ENCODE measurements at regions not wholly inside any gene's neighbourhood (a gene's known extent, or its start where the extent isn't known, plus 50 kb on each side); places are given as distances from the start of the nearest gene placed in this dataset.

GRCh38 chr9:119509291-119509905, 140.2 kb upstream of the BRINP1 start:
- no peak for DNase-seq
- H3K27me3 ChIP-seq = no peaks in the 10 kb centered on the region
- TF ChIP-seq, protein P1, sequence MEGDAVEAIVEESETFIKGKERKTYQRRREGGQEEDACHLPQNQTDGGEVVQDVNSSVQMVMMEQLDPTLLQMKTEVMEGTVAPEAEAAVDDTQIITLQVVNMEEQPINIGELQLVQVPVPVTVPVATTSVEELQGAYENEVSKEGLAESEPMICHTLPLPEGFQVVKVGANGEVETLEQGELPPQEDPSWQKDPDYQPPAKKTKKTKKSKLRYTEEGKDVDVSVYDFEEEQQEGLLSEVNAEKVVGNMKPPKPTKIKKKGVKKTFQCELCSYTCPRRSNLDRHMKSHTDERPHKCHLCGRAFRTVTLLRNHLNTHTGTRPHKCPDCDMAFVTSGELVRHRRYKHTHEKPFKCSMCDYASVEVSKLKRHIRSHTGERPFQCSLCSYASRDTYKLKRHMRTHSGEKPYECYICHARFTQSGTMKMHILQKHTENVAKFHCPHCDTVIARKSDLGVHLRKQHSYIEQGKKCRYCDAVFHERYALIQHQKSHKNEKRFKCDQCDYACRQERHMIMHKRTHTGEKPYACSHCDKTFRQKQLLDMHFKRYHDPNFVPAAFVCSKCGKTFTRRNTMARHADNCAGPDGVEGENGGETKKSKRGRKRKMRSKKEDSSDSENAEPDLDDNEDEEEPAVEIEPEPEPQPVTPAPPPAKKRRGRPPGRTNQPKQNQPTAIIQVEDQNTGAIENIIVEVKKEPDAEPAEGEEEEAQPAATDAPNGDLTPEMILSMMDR (IDR thresholded peaks at IDR 0.05; ENCODE audit: low read depth, low read length) = no peak
- H3K36me3 ChIP-seq = no peaks in the 10 kb centered on the region
- no peaks in the 10 kb centered on the region for H3K4me1 ChIP-seq
- H3K4me3 ChIP-seq (ENCODE audit: low read depth, low read length) = no peak overlapping the region
- no peaks in the 10 kb centered on the region for H3K9me3 ChIP-seq

GRCh38 chr9:119501374-119501773, 132.1 kb upstream of the BRINP1 start:
- DNase-seq = no peak
- H3K4me1 ChIP-seq = no peaks in the 10 kb centered on the region

GRCh38 chr9:119500072-119500771, 131.0 kb upstream of the BRINP1 start:
- Histone ChIP-seq H3K4me3 (ENCODE audit: low read depth, low read length) (no peak overlapping the region), H3K36me3 (no peaks in the 10 kb centered on the region)
- no peak for DNase-seq

More at GRCh38 chr9:119501374-119501773, 132.1 kb upstream of the BRINP1 start:
- H3K4me3 ChIP-seq (ENCODE audit: low read depth, low read length) = no peak overlapping the region
- no peaks in the 10 kb centered on the region for H3K9me3 ChIP-seq
- TF ChIP-seq, protein P1 (IDR thresholded peaks at IDR 0.05; ENCODE audit: low read depth, low read length) = no peak
- no peaks in the 10 kb centered on the region for H3K36me3 ChIP-seq
- no peaks in the 10 kb centered on the region for H3K27me3 ChIP-seq

GRCh38 chr9:119487118-119487827, 118.0 kb upstream of the BRINP1 start:
- H3K4me1 ChIP-seq = no peaks in the 10 kb centered on the region
- H3K36me3 ChIP-seq = no peaks in the 10 kb centered on the region
- H3K9me3 ChIP-seq = no peaks in the 10 kb centered on the region
- no peak for DNase-seq
- TF ChIP-seq, protein P1 (IDR thresholded peaks at IDR 0.05; ENCODE audit: low read depth, low read length) = no peak
- no peak overlapping the region for H3K4me3 ChIP-seq (ENCODE audit: low read depth, low read length)
- H3K27me3 ChIP-seq = no peaks in the 10 kb centered on the region

More at GRCh38 chr9:119500072-119500771, 131.0 kb upstream of the BRINP1 start:
- Histone ChIP-seq H3K27me3 (no peaks in the 10 kb centered on the region), H3K9me3 (no peaks in the 10 kb centered on the region), H3K4me1 (no peaks in the 10 kb centered on the region)
- TF ChIP-seq, protein P1 (IDR thresholded peaks at IDR 0.05; ENCODE audit: low read depth, low read length) = no peak

GRCh38 chr9:119483153-119483552, 113.9 kb upstream of the BRINP1 start:
- no peak for DNase-seq
- H3K9me3 ChIP-seq = no peaks in the 10 kb centered on the region
- no peaks in the 10 kb centered on the region for H3K27me3 ChIP-seq
- no peaks in the 10 kb centered on the region for H3K4me1 ChIP-seq
- H3K36me3 ChIP-seq = no peaks in the 10 kb centered on the region
- H3K4me3 ChIP-seq (ENCODE audit: low read depth, low read length) = no peak overlapping the region
- TF ChIP-seq, protein P1 (IDR thresholded peaks at IDR 0.05; ENCODE audit: low read depth, low read length) = no peak
